ENCODE measurements at regions not wholly inside any gene's neighbourhood (a gene's known extent, or its start where the extent isn't known, plus 50 kb on each side); places are given as distances from the start of the nearest gene placed in this dataset.

DNA sequence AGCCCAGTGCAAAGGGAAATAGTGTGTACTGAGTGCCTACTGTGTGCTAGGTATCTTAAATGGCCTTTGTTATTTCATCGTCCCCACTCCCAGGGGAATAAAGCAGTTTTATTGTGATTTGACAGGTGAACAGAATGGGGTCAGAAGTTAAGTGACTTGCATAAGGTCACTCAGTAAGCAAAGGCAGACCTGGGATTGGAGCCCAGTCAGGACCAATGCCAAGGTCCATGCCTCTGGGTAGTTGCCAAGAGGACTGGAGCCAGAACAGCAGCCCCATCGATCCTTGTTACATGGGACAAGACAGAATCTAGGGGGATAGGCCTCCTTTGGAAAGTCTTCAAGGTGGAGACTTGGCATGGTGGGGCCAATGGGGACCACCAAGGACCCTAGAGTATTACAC is 227.4 kb upstream of the PWP1 start:
- Histone ChIP-seq H3K4me3 (ENCODE audit: low read depth in 1 of 2, low read length in 2 of 2) (no peak overlapping the region), H3K9me3 (ENCODE audit: control insufficient read depth in 1 of 2, low read length in 2 of 2) (no peaks in the 10 kb centered on the region), H3K27ac (ENCODE audit: low read depth, low read length) (no peak overlapping the region), H3K36me3 (ENCODE audit: control insufficient read depth in 1 of 2, insufficient read depth in 2 of 2, low read length in 2 of 2) (no peaks in the 10 kb centered on the region), H3K4me1 (ENCODE audit: control insufficient read depth in 1 of 2, insufficient read depth in 2 of 2, low read length in 2 of 2) (peaks cover 0 to 9% of the 10 kb centered on the region in 2 donors), H3K27me3 (ENCODE audit: control insufficient read depth in 1 of 2, insufficient read depth in 2 of 2, low read length in 2 of 2) (no peaks in the 10 kb centered on the region), H3K9ac (ENCODE audit: low read depth in 1 of 2, low read length in 2 of 2) (no peak overlapping the region)

DNA sequence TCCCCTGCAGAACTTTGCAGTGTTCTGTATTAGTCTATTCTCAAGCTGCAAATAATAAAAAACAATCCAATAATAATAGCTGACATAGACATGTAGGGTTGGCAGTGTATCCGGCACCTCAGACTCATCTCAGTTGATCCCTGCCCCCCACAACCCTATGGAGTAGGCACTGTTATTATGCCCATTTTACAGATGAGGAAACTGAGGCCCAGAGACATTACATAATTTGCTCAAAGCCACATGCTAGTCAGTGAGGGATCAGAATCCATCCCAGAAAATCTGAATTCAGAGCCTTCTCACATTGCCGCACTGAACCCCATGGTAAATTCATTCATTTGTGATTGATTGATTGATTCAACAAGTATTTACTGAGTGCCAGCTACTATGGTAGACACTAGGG is 226.6 kb upstream of the PWP1 start:
- H3K27ac ChIP-seq (ENCODE audit: low read depth, low read length): no peak overlapping the region
- H3K9ac ChIP-seq (ENCODE audit: low read depth in 1 of 2, low read length in 2 of 2): no peak overlapping the region
- no peaks in the 10 kb centered on the region for H3K9me3 ChIP-seq (ENCODE audit: control insufficient read depth in 1 of 2, low read length in 2 of 2)
- H3K36me3 ChIP-seq (ENCODE audit: control insufficient read depth in 1 of 2, insufficient read depth in 2 of 2, low read length in 2 of 2): no peaks in the 10 kb centered on the region
- no peaks in the 10 kb centered on the region for H3K27me3 ChIP-seq (ENCODE audit: control insufficient read depth in 1 of 2, insufficient read depth in 2 of 2, low read length in 2 of 2)
- peaks cover 0 to 9% of the 10 kb centered on the region in 2 donors for H3K4me1 ChIP-seq (ENCODE audit: control insufficient read depth in 1 of 2, insufficient read depth in 2 of 2, low read length in 2 of 2)
- no peak overlapping the region for H3K4me3 ChIP-seq (ENCODE audit: low read depth in 1 of 2, low read length in 2 of 2)

DNA sequence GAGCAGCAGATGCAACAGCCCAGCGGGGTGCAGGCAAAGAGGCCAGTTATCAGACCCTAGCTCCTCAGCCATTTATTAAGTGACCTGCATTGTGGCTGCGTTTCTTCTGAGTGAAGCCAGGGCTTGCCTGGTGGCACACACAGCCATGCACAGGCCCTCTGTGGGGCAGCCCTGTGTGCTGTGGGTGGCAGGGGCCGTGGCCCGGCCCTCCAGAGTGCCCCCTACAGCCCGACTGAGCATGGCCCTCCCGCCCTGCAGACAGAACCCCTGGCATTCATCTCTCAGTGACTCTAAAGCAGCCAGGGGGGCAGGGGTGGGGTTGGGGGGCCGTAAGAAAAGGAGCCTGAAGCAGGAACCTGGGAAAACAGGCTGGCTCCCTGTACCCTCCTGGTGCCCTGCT is 226.0 kb upstream of the PWP1 start:
- Histone ChIP-seq H3K9ac (ENCODE audit: low read depth in 1 of 2, low read length in 2 of 2) (no peak overlapping the region), H3K9me3 (ENCODE audit: control insufficient read depth in 1 of 2, low read length in 2 of 2) (no peaks in the 10 kb centered on the region), H3K27ac (ENCODE audit: low read depth, low read length) (no peak overlapping the region)

DNA sequence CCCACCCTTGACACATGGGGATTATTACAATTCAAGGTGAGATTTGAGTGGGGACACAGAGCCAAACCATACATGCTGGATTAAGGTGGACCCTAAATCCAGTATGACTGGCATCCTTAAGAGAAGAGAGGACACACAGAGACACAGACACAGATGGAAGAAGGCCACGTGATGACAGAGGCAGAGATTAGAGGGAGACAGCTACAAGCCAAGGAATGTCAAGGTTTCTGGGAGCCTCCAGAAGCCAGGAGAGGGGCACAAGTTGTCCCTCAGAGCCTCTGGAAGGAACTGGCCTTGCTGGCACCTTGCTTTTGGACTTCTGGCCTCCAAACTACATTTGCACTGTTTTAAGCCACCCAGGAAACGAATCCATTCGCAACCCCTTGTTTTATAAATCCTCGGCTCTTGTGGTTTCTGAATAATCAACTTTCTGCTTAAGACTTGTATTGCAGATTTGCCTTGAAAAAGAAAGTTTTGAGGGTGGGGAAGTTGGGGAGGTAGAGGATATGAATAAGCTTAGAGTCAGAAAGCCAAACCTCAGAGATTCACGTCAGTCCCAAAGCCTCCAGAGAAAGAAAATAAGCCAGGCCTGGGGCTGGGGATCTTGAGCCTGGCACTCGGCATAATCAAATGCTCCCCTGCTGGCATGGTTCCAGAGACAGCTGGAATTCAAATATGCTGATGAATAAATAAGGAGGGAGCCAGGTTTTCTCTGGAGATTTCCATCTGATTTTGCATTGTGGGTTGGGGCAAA is 224.2 kb upstream of the PWP1 start:
- Histone ChIP-seq H3K36me3 (ENCODE audit: control insufficient read depth in 1 of 2, insufficient read depth in 2 of 2, low read length in 2 of 2) (no peaks in the 10 kb centered on the region), H3K4me3 (ENCODE audit: low read depth in 1 of 2, low read length in 2 of 2) (no peak overlapping the region), H3K9ac (ENCODE audit: low read depth in 1 of 2, low read length in 2 of 2) (no peak overlapping the region), H3K27me3 (ENCODE audit: control insufficient read depth in 1 of 2, insufficient read depth in 2 of 2, low read length in 2 of 2) (no peaks in the 10 kb centered on the region), H3K4me1 (ENCODE audit: control insufficient read depth in 1 of 2, insufficient read depth in 2 of 2, low read length in 2 of 2) (peaks cover 0 to 9% of the 10 kb centered on the region in 2 donors), H3K27ac (ENCODE audit: low read depth, low read length) (no peak overlapping the region), H3K9me3 (ENCODE audit: control insufficient read depth in 1 of 2, low read length in 2 of 2) (no peaks in the 10 kb centered on the region)

More for the DNA sequence above, 226.0 kb upstream of the PWP1 start:
- Histone ChIP-seq H3K4me3 (ENCODE audit: low read depth in 1 of 2, low read length in 2 of 2) (no peak overlapping the region), H3K36me3 (ENCODE audit: control insufficient read depth in 1 of 2, insufficient read depth in 2 of 2, low read length in 2 of 2) (no peaks in the 10 kb centered on the region), H3K27me3 (ENCODE audit: control insufficient read depth in 1 of 2, insufficient read depth in 2 of 2, low read length in 2 of 2) (no peaks in the 10 kb centered on the region), H3K4me1 (ENCODE audit: control insufficient read depth in 1 of 2, insufficient read depth in 2 of 2, low read length in 2 of 2) (peaks cover 0 to 9% of the 10 kb centered on the region in 2 donors)

DNA sequence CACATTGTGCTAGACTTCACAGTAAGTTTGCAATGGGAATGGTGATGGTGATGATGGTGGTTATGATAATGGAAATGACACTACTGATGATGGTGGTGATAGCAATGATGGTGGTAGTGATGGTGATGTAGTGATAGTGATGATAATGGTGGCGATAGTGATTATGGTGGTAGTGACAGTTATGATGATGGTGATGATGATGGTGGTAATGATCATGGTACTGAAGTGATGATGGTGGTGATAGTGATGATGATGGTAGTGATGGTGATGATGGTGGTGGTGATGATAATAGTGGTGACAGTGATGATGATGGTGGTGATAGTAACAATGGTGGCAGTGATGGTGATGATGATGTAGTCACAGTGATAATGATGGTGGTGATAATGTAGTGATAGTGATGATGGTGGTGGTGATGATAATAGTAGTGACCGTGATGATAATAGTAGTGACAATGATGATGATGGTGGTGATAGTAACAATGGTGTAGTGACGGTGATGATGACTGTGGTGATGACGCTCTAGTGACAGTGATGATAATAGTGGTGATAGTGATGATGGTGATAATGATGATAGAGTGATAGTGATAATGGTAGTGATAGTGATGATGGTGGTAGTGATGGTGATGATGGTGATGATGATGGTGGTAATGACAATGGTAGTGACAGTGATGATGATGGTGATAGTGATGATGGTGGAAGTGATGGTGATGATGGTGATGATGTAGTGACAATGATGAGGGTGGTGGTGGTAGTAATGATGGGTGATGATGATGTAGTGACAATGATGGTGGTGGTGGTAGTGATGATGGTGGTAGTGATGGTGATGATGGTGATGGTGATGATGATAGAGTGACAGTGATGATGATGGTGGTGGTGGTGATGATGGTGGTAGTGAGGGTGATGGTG is 222.9 kb upstream of the PWP1 start:
- no peak overlapping the region for H3K4me3 ChIP-seq (ENCODE audit: low read depth in 1 of 2, low read length in 2 of 2)
- no peaks in the 10 kb centered on the region for H3K36me3 ChIP-seq (ENCODE audit: control insufficient read depth in 1 of 2, insufficient read depth in 2 of 2, low read length in 2 of 2)
- no peak overlapping the region for H3K9ac ChIP-seq (ENCODE audit: low read depth in 1 of 2, low read length in 2 of 2)
- H3K27ac ChIP-seq (ENCODE audit: low read depth, low read length): no peak overlapping the region
- peaks cover 0 to 1% of the 10 kb centered on the region in 2 donors for H3K4me1 ChIP-seq (ENCODE audit: control insufficient read depth in 1 of 2, insufficient read depth in 2 of 2, low read length in 2 of 2)
- no peaks in the 10 kb centered on the region for H3K9me3 ChIP-seq (ENCODE audit: control insufficient read depth in 1 of 2, low read length in 2 of 2)
- no peaks in the 10 kb centered on the region for H3K27me3 ChIP-seq (ENCODE audit: control insufficient read depth in 1 of 2, insufficient read depth in 2 of 2, low read length in 2 of 2)

DNA sequence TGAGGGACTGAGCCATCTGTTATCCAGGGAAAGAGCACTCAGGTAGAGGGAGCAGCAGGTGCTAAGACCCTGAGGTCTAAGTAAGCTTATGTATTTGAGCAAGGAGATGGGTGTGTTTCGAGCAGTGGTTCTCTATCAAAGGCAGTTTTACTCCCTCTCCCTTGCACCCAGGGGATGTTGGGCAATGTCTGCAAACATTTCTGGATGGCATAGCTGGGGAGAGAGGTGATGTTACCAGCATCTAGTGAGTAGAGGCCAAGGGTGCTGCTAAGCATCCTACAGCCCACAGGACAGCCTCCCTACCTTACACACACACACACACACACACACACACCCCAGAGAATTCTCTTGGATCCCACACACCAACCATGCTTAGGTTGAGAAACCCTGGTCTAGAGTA is 221.0 kb upstream of the PWP1 start:
- Histone ChIP-seq H3K27ac (ENCODE audit: low read depth, low read length) (no peak overlapping the region), H3K9ac (ENCODE audit: low read depth in 1 of 2, low read length in 2 of 2) (no peak overlapping the region), H3K27me3 (ENCODE audit: control insufficient read depth in 1 of 2, insufficient read depth in 2 of 2, low read length in 2 of 2) (no peaks in the 10 kb centered on the region), H3K4me1 (ENCODE audit: control insufficient read depth in 1 of 2, insufficient read depth in 2 of 2, low read length in 2 of 2) (no peaks in the 10 kb centered on the region), H3K4me3 (ENCODE audit: low read depth in 1 of 2, low read length in 2 of 2) (no peak overlapping the region), H3K9me3 (ENCODE audit: control insufficient read depth in 1 of 2, low read length in 2 of 2) (no peaks in the 10 kb centered on the region), H3K36me3 (ENCODE audit: control insufficient read depth in 1 of 2, insufficient read depth in 2 of 2, low read length in 2 of 2) (no peaks in the 10 kb centered on the region)

DNA sequence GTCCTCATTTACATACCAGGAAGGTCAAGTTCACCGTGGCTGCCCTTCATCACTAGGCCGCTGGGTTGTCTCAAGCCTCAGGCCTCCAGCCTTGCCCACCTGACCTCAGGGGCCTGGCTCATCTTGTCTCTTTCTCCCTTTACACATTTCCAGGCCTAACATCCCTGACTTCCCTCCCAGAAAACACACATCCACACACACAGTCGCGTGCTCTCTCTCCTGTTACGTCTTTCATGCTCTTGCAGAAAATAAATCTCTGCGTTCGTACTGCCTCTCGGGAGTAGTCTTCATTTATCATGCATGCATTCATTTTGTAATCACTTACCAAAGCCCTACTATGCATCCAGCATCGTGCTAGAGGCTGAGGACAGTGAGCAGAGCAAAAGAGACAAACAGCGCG is 220.0 kb upstream of the PWP1 start:
- H3K27ac ChIP-seq (ENCODE audit: low read depth, low read length): no peak overlapping the region
- no peaks in the 10 kb centered on the region for H3K36me3 ChIP-seq (ENCODE audit: control insufficient read depth in 1 of 2, insufficient read depth in 2 of 2, low read length in 2 of 2)
- no peaks in the 10 kb centered on the region for H3K4me1 ChIP-seq (ENCODE audit: control insufficient read depth in 1 of 2, insufficient read depth in 2 of 2, low read length in 2 of 2)
- H3K9me3 ChIP-seq (ENCODE audit: control insufficient read depth in 1 of 2, low read length in 2 of 2): no peaks in the 10 kb centered on the region
- no peak overlapping the region for H3K4me3 ChIP-seq (ENCODE audit: low read depth in 1 of 2, low read length in 2 of 2)
- H3K27me3 ChIP-seq (ENCODE audit: control insufficient read depth in 1 of 2, insufficient read depth in 2 of 2, low read length in 2 of 2): no peaks in the 10 kb centered on the region
- H3K9ac ChIP-seq (ENCODE audit: low read depth in 1 of 2, low read length in 2 of 2): no peak overlapping the region

DNA sequence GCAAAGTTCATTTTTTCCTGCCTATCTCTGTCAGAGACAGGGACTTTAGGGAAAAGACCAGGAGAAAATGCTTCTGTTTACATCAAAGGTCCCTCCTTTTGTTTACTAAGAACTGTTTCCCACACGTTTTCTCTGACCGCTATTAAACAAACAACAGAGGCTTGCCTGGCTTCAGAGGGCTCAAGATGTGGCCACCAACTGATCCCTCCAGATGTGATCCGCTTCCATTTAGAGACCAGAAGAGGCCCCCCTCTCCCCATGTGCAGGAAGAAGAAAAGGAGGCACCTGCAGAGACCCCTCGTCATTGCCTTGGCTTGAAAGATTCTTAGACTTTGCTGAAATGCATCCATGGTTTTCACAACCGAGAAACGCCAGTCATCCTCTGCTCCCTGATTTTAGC is 217.9 kb upstream of the PWP1 start:
- Histone ChIP-seq H3K9me3 (ENCODE audit: control insufficient read depth in 1 of 2, low read length in 2 of 2) (no peaks in the 10 kb centered on the region), H3K27me3 (ENCODE audit: control insufficient read depth in 1 of 2, insufficient read depth in 2 of 2, low read length in 2 of 2) (no peaks in the 10 kb centered on the region), H3K9ac (ENCODE audit: low read depth in 1 of 2, low read length in 2 of 2) (no peak overlapping the region), H3K4me3 (ENCODE audit: low read depth in 1 of 2, low read length in 2 of 2) (no peak overlapping the region), H3K27ac (ENCODE audit: low read depth, low read length) (no peak overlapping the region), H3K36me3 (ENCODE audit: control insufficient read depth in 1 of 2, insufficient read depth in 2 of 2, low read length in 2 of 2) (no peaks in the 10 kb centered on the region), H3K4me1 (ENCODE audit: control insufficient read depth in 1 of 2, insufficient read depth in 2 of 2, low read length in 2 of 2) (no peaks in the 10 kb centered on the region)

DNA sequence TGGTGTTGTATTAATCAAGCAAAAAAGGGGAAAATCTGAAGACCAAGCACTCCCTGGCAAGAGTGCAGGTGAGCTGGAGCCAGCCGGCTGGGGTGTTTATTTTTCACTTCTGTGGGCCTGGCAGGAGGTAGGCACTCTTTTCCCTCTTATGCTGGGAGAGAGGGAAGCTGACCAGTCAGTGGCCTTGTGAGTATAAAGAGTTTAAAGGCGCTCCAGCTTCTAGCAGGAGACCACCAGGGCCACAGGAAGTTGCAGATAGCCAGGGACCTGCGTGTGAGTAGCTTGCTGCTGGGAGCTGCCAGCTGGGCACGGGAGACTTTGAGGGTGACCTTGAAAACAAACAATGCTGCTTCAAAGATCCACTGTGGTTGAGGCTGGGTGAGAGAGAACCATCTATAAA is 217.4 kb upstream of the PWP1 start:
- H3K27ac ChIP-seq (ENCODE audit: low read depth, low read length): no peak overlapping the region
- no peaks in the 10 kb centered on the region for H3K4me1 ChIP-seq (ENCODE audit: control insufficient read depth in 1 of 2, insufficient read depth in 2 of 2, low read length in 2 of 2)
- no peaks in the 10 kb centered on the region for H3K9me3 ChIP-seq (ENCODE audit: control insufficient read depth in 1 of 2, low read length in 2 of 2)
- H3K27me3 ChIP-seq (ENCODE audit: control insufficient read depth in 1 of 2, insufficient read depth in 2 of 2, low read length in 2 of 2): no peaks in the 10 kb centered on the region
- no peaks in the 10 kb centered on the region for H3K36me3 ChIP-seq (ENCODE audit: control insufficient read depth in 1 of 2, insufficient read depth in 2 of 2, low read length in 2 of 2)
- no peak overlapping the region for H3K4me3 ChIP-seq (ENCODE audit: low read depth in 1 of 2, low read length in 2 of 2)
- no peak overlapping the region for H3K9ac ChIP-seq (ENCODE audit: low read depth in 1 of 2, low read length in 2 of 2)

DNA sequence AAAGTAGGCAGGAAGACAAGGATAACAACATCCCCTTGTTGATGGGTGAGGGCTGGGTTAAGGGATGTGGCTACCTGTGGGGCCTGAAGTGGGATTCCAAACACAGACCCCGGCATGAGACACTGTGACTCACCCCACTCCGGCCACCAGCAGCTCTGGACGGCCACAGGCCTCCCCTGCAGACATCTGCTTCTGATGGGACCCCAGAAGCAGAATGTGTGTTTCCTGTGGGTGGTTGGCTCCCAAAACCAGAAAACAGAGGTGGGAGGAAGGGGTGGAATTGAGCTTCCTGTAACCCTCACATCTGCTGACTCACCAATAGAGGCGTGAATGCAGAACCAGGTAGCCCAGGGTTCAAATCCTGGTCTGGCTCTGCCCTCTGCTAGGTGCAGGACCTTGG is 216.6 kb upstream of the PWP1 start:
- H3K36me3 ChIP-seq (ENCODE audit: control insufficient read depth in 1 of 2, insufficient read depth in 2 of 2, low read length in 2 of 2): no peaks in the 10 kb centered on the region
- no peaks in the 10 kb centered on the region for H3K4me1 ChIP-seq (ENCODE audit: control insufficient read depth in 1 of 2, insufficient read depth in 2 of 2, low read length in 2 of 2)
- no peak overlapping the region for H3K4me3 ChIP-seq (ENCODE audit: low read depth in 1 of 2, low read length in 2 of 2)
- no peak overlapping the region for H3K27ac ChIP-seq (ENCODE audit: low read depth, low read length)
- H3K27me3 ChIP-seq (ENCODE audit: control insufficient read depth in 1 of 2, insufficient read depth in 2 of 2, low read length in 2 of 2): no peaks in the 10 kb centered on the region
- H3K9ac ChIP-seq (ENCODE audit: low read depth in 1 of 2, low read length in 2 of 2): no peak overlapping the region
- H3K9me3 ChIP-seq (ENCODE audit: control insufficient read depth in 1 of 2, low read length in 2 of 2): no peaks in the 10 kb centered on the region

Measured in duodenal mucosa (tissue), 2 donors.